Epithelial cell of esophagus (primary cell): ENCODE measurements at regions not wholly inside any gene's neighbourhood (a gene's known extent, or its start where the extent isn't known, plus 50 kb on each side); places are given as distances from the start of the nearest gene placed in this dataset.

Experiments
- DNase-seq: peaks from one replicate; pipeline ENCODE4 v3.0.0; 2010; ENCODE audit warnings: low read depth
- H3K4me3 ChIP-seq: 2 replicates; pipeline ENCODE4 v1.5.1; 2011; ENCODE audit warnings: mild to moderate bottlenecking, low read length, control low read depth
- CTCF ChIP-seq: IDR thresholded peaks from 2 replicates; pipeline ENCODE4 v1.5.1; 2011; ENCODE audit warnings: low read depth, mild to moderate bottlenecking, low read length, control low read depth, inconsistent platforms; ENCODE audit not compliant: insufficient read depth; ENCODE audit errors: missing control alignments

- TF ChIP-seq CTCF: no peak
- no peak overlapping the region for H3K4me3 ChIP-seq
- DNase-seq: no peak
Measured at GRCh38 chr12:113641426-113642030, 169.9 kb upstream of the LHX5 start.

GRCh38 chr12:113640837-113641236, 169.2 kb upstream of the LHX5 start:
- no peak for TF ChIP-seq CTCF
- no peak overlapping the region for H3K4me3 ChIP-seq
- no peak for DNase-seq

- DNase-seq: no peak
- H3K4me3 ChIP-seq: no peak overlapping the region
- TF ChIP-seq CTCF: no peak
Measured at GRCh38 chr12:113639474-113639873, 167.8 kb upstream of the LHX5 start.

GRCh38 chr12:113638460-113638775, 166.7 kb upstream of the LHX5 start:
- no peak overlapping the region for H3K4me3 ChIP-seq
- no peak for TF ChIP-seq CTCF
- no peak for DNase-seq

GRCh38 chr12:113634982-113635381, 163.3 kb upstream of the LHX5 start:
- no peak overlapping the region for H3K4me3 ChIP-seq
- TF ChIP-seq CTCF: no peak
- DNase-seq: no peak

- TF ChIP-seq CTCF: no peak
- no peak for DNase-seq
- H3K4me3 ChIP-seq: no peak overlapping the region
Measured at GRCh38 chr12:113634474-113634873, 162.8 kb upstream of the LHX5 start.

GRCh38 chr12:113633678-113634332, 162.1 kb upstream of the LHX5 start:
- H3K4me3 ChIP-seq: no peak overlapping the region
- no peak for DNase-seq
- no peak for TF ChIP-seq CTCF
